Activated CD8-positive, alpha-beta T cell treated with anti-CD3 and anti-CD28 coated beads for 36 hours (primary cell): ENCODE measurements at regions not wholly inside any gene's neighbourhood (a gene's known extent, or its start where the extent isn't known, plus 50 kb on each side); places are given as distances from the start of the nearest gene placed in this dataset.

Experiments
- ATAC-seq: fragments of 200-7000 bp; cut with Tn5 transposase; one replicate; pipeline ENCODE4 v1.10.0; 2021; ENCODE audit warnings: mild to moderate bottlenecking, moderate library complexity
- CTCF ChIA-PET: fragments of 350-600 bp; sonication (Branson Sonifier 250); formaldehyde crosslinking; loops from one replicate; lab custom pipeline; 2021; ENCODE audit warnings: antibody characterized with exemption; lab: Charles Lee
- POLR2A ChIA-PET: fragments of 350-600 bp; sonication (Branson Sonifier 250); formaldehyde crosslinking; loops from one replicate; lab custom pipeline; 2021; ENCODE audit warnings: antibody characterized with exemption; lab: Charles Lee
- DNase-seq: peaks from one replicate; pipeline ENCODE4 v3.0.0-alpha.2; 2020
- H3K27ac Mint-ChIP-seq: one replicate; pipeline ENCODE4 v1.8.0; 2021; ENCODE audit warnings: mild to moderate bottlenecking, mixed read lengths
- H3K27me3 Mint-ChIP-seq: one replicate; pipeline ENCODE4 v1.8.0; 2021; ENCODE audit warnings: mixed read lengths
- H3K36me3 Mint-ChIP-seq: one replicate; pipeline ENCODE4 v1.8.0; 2021; ENCODE audit warnings: low read depth, mixed read lengths
- H3K4me1 Mint-ChIP-seq: one replicate; pipeline ENCODE4 v1.8.0; 2021; ENCODE audit warnings: low read depth, mixed read lengths
- H3K4me3 Mint-ChIP-seq: one replicate; pipeline ENCODE4 v1.8.0; 2021; ENCODE audit warnings: mild to moderate bottlenecking, moderate library complexity, mixed read lengths
- H3K9me3 Mint-ChIP-seq: one replicate; pipeline ENCODE4 v1.8.0; 2021; ENCODE audit warnings: mixed read lengths
- CTCF ChIP-seq: fragments of 200-600 bp; IDR thresholded peaks from one replicate; pipeline ENCODE4 v1.8.0; 2022; ENCODE audit warnings: antibody characterized with exemption, mild to moderate bottlenecking
- intact Hi-C: fragments of 100-400 bp; cut with micrococcal nuclease; formaldehyde crosslinking; loops from one replicate; pipeline ENCODE4 v1.10.0; 2022

DNA sequence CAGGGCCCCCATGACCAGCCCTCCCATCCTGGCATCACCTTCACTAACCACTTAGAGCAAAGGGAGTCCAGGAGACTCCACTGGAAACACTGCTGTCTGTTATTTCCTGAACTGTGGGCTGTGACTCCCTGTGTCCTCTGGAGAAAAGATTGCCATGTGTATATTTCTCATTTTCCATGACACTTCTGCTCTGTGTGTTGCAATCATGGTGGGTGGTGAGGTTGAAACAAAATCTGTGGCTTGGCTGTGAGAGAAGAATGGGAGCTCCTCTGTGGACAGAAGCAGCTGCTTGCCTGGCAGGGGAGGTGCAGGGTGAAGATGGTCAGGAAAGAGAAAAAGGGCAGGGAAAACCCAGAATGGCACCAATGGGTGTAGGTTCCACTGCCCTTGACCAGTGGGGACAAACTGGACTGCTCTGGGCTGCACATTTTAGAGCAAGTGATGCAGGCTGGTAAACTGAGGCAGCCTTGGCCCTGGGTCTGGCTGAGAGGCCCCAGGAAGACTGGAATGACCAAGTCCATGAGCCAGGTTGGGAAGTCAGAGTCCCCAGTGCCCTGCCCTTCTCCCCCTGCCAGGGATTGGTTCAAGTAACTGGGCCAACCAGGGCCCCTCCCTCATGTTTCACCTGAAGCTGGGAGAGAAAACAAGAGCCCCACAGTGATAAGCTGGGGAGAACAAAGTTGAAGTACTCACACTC, 314.3 kb downstream of the C16orf95 start:
- Mint-ChIP-seq H3K27me3 (peaks cover 6% of the 10 kb centered on the region), H3K9me3 (no peaks in the 10 kb centered on the region), H3K36me3 (no peaks in the 10 kb centered on the region), H3K27ac (no peak overlapping the region), H3K4me1 (no peaks in the 10 kb centered on the region), H3K4me3 (no peak overlapping the region)
- ATAC-seq = no peak
- POLR2A ChIA-PET = no interaction called here
- DNase-seq = no peak
- TF ChIP-seq CTCF = no peak
- intact Hi-C loops = no loop called here
- CTCF ChIA-PET = no interaction called here

- peaks cover 6% of the 10 kb centered on the region for H3K27me3 Mint-ChIP-seq
- no peaks in the 10 kb centered on the region for H3K36me3 Mint-ChIP-seq
- POLR2A ChIA-PET = no interaction called here
- H3K4me3 Mint-ChIP-seq = no peak overlapping the region
- no peak for TF ChIP-seq CTCF
- no peak overlapping the region for H3K27ac Mint-ChIP-seq
- intact Hi-C loops = no loop called here
- CTCF ChIA-PET = no interaction called here
- no peaks in the 10 kb centered on the region for H3K9me3 Mint-ChIP-seq
- ATAC-seq (no peak), DNase-seq (no peak)
- H3K4me1 Mint-ChIP-seq = no peaks in the 10 kb centered on the region
Measured at GRCh38 chr16:87003414-87003755, 313.8 kb downstream of the C16orf95 start.

GRCh38 chr16:87006021-87006420, 311.2 kb downstream of the C16orf95 start:
- CTCF ChIA-PET = no interaction called here
- H3K4me1 Mint-ChIP-seq = no peaks in the 10 kb centered on the region
- H3K9me3 Mint-ChIP-seq = no peaks in the 10 kb centered on the region

GRCh38 chr16:87006789-87007745, 310.1 kb downstream of the C16orf95 start:
- CTCF ChIA-PET = no interaction called here
- ATAC-seq (no peak), DNase-seq (no peak)
- no peaks in the 10 kb centered on the region for H3K4me1 Mint-ChIP-seq
- H3K27ac Mint-ChIP-seq = no peak overlapping the region
- no peaks in the 10 kb centered on the region for H3K36me3 Mint-ChIP-seq
- H3K4me3 Mint-ChIP-seq = no peak overlapping the region
- H3K9me3 Mint-ChIP-seq = no peaks in the 10 kb centered on the region
- no peak for TF ChIP-seq CTCF
- H3K27me3 Mint-ChIP-seq = no peaks in the 10 kb centered on the region
- POLR2A ChIA-PET = no interaction called here
- intact Hi-C loops = no loop called here

More at GRCh38 chr16:87006021-87006420, 311.2 kb downstream of the C16orf95 start:
- Mint-ChIP-seq H3K4me3 (no peak overlapping the region), H3K27ac (no peak overlapping the region), H3K36me3 (no peaks in the 10 kb centered on the region), H3K27me3 (no peaks in the 10 kb centered on the region)
- intact Hi-C loops = no loop called here
- ATAC-seq (no peak), DNase-seq (no peak)
- POLR2A ChIA-PET = no interaction called here
- no peak for TF ChIP-seq CTCF

DNA sequence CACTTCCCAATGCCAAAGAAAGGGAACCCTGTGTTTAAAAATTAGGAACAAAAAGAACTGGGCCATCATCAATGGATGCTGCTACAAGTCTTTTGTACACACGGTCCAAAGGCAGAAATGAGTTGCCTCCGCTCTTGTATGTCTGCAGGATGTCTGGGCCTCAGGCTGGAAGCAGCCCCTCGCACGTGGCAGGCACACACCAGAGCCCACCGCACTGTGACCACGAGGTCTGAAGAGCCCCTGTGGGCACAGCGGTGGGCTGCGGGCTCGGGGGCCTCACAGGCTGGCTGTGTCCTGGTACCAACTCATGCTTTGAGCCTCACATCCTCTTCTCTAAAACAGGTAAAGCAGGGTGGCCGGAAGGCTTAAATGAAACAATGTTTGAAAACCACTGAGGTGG, 309.3 kb downstream of the C16orf95 start:
- POLR2A ChIA-PET = no interaction called here
- intact Hi-C loops = no loop called here
- no peak for TF ChIP-seq CTCF
- Mint-ChIP-seq H3K36me3 (no peaks in the 10 kb centered on the region), H3K4me1 (no peaks in the 10 kb centered on the region), H3K4me3 (no peak overlapping the region), H3K9me3 (no peaks in the 10 kb centered on the region), H3K27ac (no peak overlapping the region), H3K27me3 (no peaks in the 10 kb centered on the region)
- ATAC-seq (no peak), DNase-seq (no peak)
- CTCF ChIA-PET = no interaction called here
